GM21423 (cell line): ENCODE measurements at regions not wholly inside any gene's neighbourhood (a gene's known extent, or its start where the extent isn't known, plus 50 kb on each side); places are given as distances from the start of the nearest gene placed in this dataset.

Experiments used
- ATAC-seq: cut with Tn5 transposase; IDR thresholded peaks from one replicate; pipeline ENCODE4 v1.9.1; 2021; ENCODE audit warnings: mild to moderate bottlenecking, moderate library complexity; ENCODE audit not compliant: unreplicated experiment

DNA sequence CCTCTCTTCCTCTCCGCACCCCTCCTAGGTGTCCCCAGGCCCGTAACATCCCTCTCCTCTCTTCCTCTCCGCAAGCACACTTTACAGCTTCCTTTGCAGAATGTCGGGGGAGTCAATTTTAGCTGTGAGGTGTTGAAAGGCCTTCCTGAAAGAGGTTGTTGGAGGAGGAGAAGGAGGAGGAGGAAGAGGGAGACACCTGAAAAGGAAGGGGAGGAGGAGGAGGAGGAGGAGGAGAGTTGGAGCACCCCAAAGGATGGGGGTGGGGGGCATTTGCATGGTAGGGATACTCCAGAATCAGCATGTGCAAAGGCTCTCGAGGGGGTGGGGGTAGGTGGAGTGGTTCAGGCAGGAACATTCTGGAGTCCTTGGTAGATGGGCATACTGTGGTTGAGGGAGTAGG lies 1045.1 kb downstream of the TBC1D22A start:
- no peak for ATAC-seq

DNA sequence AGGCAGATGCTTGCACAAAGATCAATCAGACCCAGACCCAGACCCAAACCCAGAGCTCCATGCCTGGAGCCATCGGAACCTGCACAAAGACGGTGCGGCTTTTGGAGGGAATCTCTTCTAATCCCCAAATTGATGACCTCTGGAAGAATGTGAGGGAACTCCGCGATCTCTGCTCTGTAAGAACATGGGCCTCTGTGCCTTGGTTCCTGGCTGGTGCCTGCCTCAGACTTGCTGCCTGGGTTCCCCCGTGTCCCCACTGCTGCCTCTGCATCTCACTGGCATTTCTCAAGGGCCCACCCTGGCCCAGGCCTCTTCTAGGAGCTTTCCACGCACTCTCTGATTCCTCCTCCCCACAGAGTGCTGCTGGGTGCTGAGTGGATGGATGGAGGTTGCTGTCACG lies 1044.4 kb downstream of the TBC1D22A start:
- ATAC-seq: no peak

DNA sequence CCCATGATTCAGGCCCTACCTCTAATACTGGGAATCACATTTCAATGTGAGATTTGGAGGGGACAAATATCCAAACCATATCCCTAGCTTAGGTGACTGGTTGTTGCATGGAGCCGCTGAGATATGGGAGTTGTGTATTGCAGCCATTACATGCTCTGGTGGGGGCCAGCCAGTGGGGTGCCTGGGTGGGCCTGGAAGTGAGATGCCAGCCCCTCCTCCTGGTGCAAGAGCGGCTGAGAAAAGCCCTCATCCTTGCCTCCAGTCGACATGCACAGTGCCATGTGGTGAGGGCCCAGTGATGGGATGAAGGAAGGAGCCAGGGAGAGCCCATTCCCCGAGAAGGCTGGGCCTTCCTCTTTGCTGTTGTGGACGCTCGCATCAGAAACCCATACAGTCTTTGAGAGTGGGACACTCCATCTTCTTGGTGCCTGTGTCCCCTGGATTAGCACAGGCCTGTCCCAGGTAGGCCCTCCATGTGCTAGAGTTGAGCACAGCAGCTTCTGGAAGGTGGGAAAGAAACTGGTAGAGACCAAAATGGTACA lies 1043.0 kb downstream of the TBC1D22A start:
- no peak for ATAC-seq

DNA sequence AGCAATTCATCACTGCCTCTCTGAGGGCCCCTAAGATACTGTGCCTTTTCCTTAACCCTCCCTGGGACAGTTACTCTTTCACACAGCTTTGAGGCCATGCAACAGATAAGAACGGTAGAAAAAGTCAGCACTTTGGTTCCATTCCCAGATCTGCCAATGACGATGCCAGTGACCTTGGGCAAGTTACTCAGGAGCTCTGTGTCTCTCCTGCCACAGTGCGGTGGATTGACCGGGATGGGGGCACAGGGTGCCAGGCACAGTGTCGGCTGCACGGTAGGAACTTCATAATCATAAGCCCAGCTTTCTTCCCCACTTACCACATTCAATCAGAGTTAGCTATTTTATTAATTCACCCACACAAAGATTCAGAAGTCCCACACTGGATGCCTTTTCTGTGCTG lies 1041.8 kb downstream of the TBC1D22A start:
- no peak for ATAC-seq

DNA sequence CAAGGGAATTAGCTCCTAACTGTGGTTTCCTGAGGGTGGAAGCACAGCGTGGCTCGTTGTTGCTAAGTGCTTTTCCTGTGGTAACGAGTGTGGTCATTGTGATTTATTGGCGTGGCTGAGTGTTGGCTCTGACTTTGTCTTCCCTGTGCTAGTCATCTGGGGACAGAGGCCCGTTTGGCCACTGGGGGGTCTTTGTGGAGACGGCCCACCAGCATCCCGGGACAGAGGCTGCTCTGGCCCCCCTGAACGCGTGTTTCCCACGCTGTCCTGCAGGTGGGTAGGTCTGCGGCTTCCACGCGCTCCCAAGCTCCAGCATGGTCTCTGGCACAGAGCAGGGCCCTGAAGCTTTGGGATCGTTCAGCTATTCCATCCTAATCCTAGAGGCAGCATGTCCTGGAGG lies 1040.0 kb downstream of the TBC1D22A start:
- ATAC-seq: no peak

DNA sequence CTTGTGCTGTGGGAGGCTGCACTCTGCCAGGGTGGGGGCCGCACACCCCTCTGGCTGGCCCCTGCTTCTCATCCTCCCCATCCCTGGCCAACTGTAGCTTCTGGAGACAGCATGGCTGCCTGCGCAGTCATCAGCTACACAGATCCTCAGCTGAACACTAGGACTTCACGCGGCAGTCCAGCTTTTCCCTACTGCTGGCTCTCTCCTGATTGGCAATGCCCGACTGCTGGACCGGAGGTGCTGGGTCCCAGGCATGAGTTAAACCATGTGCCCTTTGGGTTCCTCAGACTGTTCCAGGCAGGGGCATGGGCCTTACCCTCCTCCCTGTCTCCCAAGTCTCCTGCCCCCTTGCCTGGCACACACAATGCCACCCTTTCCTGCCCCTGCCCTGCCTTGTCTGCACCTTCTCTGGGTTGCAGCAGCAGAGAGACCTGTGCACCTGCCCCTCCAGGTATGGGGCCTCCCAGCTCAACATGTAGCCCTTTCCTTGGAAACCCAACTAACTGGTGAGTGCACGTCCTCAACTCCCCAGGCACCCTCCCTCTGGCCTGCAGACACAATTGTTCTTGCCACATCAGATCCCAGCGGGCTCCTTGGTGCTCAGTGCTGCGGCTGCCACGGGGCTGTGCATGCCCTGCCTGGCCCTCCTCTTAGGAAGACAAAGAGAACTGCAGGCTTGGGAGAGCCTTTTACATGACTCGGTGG lies 1039.2 kb downstream of the TBC1D22A start:
- ATAC-seq: no peak

DNA sequence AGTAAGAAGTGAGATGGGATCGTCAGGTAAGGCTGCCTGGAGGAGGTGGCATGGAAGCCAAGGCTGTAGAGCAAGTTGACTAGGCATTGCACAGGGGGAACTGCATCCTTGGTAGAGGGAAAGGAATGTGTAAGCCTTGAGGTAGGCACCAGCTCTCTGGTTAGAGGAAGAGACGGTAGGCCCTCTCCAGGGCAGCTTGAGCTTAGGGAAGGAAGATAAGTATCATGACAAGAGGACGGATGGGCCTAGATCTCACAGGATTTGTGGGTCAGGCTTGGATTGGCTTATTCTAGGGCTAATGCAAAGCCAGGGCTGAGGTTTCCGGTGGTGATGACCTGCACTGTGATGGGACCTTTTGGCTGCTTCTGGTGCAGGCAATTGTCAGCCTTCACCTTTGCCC lies 1035.8 kb downstream of the TBC1D22A start:
- ATAC-seq: no peak

DNA sequence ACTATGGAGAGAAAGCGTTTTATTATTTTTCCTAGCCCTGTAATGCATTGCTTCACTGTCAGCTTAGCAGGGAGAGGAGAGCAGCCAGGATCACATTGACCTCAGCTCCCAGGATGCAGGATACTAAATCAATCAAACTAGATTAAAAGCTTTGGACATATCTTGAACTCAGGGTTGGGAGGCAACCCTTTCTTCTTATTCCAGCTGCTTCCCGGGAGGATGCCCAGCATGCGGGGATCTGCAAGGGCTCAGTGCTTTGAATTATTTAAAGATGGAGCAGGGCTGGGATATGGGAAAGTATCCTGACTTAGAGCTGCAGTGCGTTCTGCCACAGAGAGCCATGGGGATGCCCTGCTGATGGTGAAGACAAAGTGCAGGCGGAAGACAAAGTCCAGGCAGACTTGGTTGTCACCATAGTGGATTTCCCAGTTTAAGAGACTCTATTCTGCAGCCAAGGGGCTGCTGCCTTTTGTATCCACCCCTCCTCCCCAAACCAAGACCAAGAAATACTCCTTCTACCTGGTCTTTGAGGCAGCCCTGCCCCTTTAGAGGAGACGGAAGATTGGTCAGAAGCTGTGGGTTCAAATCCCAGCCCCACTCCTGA lies 1035.0 kb downstream of the TBC1D22A start:
- ATAC-seq: no peak

DNA sequence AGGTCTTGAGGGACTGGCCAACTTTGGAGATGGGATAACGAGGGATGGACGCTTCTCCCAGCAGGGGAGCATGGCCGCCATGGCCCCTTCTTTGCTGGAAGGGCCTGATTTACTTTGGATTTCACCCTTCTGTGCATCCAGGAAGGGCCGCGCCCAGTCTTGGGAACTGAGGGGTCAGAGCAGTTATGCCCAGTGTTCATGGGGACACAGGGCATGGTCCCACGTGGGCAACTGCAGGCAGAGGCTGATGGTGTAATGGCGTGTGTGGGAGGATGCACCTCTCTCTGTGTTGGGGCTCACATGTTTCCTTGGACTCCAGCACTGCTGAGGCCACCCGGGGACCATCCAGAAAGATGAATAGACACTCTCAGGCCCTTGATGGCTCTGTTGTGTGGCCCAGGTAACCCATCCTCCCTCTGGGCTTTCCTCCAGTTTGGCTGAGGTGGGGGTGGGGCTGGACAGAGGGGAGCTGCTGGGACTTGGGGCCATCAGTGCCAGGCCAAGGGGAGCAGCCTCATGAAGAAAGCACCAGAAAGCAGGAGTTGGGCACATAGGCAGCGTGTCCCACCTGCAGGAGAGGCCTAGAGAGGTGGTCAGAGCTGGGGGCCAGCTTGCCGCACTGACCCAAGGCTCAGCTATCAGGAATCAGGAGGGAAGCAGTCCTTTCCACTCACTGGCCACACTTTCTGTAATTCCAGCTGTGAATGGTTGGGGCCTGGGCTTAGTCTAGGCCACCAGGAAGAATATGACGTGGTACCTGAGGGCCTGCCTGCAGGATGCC lies 1033.9 kb downstream of the TBC1D22A start:
- ATAC-seq: no peak

DNA sequence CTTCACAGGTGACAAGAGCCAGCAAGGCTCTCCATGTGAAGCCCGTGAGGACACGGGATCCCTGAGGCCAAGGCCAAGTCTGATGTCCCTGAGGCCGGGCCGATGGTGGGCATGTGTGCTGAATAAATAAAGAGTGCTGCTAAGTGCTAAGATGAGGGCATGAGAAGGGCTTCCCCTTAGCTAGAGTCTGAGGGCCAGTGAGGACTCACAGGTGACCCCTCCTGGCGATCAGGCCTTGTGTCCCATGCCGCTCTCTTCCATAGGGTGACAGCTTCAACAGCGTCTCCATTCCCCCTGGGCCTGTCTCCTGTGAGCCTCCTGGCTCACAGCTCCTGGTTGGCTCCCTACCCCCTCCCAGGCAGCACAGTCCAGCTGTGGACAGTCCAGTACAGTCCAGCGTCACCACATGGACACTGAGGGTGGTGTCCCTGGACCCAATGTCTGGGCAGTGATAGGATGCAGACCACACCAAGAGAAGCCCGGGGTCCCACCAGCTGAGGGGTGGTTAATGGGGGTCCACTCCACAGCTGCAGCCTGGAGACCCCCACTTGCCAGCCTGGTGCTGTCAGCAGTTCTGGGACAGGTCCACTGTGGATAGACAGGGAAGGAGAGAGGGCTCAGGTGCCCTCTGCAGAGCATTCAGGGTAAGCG lies 1033.2 kb downstream of the TBC1D22A start:
- no peak for ATAC-seq

DNA sequence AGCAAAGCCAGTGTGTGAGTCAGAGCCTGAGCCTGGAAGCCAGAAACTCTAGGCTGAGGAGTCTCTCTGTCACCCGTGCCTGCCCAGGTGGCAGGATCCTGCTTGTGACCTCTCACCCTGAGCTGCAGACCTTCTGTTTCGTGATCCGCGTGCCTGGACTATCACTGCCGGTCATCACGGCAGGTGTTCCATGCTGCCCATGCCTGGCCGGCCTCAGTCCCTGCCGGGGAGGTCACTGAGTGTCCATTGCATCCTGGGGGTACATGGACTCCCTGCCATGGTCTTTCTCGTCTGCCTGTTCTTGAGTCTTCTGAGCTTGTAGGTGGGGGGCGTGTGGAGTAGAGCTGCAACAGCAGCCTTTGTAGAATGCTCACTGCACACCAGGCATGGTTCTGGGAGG lies 1032.4 kb downstream of the TBC1D22A start:
- ATAC-seq: no peak

DNA sequence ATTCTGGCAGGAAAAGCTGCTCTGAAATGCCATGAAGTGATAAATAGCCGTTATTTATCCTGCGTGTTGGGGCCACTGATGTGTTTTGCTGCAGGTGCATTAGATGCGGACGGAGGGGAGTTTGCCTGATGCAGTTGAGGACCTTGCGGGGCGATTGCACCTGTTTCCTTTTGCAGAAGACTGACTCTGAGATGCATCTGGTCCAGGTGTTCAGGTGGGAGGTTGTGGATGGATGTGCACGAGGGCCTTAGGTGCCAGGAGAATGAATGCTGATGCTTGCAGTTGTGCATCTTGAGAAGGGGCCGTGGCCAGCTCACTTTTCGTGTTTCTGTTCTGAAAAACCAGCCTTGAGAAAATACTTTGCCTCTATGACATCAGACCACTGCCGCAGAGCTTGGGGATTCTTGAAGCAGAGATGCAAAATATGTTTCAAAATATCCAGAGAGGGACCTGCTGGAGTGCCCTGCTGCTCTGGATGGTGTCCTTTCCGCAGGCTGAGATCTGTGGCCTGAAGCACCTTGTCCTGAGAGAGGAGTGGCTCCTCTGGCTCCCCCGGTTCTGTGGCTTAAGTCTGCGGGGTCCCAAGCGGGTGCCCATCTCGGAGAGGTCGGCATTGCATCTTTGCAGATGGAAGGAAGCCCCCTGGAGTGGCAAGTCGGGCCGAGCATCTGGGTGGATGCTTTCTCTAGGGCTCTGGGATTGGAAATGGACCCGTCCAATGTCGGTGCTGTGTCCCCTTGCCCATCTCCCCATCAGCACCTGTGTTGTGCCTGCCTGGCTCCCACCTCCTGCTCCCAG lies 1031.1 kb downstream of the TBC1D22A start:
- no peak for ATAC-seq

DNA sequence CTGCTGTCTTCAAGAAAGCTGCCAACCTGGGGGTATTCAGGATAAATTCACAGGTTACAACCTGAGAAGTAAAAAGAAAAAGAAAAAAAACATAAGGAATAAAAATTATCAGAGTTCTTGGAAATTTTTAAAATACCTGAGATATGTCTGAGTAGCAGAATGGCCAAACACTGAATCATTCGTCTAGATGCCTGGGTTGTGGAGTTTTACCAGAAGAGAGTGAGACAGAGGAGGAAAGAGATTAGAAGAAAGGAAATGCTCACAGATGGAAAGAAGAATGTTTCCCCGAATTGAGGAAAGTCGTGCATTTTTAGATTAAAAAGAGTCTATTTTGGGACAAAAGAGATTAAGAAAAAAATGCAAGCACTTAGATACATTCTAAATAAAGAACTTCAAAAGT lies 1026.7 kb downstream of the TBC1D22A start:
- no peak for ATAC-seq

DNA sequence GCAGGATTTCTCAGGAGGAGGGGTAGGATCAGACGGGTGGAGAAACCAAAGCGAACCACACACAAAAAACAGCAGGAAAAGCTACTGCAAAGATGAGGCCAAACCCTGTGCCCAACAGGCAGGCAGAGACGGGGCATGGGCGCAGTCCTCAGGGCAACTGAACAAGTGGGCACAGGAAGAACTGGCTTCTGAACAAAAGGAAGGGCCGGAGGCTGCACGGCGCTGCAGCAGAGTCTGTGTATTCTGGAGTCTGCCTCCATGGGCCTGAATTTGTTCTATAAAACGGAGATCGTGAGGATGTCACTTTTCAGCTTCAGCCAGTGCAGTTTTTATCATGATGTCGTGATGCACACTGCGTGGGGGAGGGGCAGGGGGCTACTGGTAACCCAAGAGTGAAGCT lies 1026.0 kb downstream of the TBC1D22A start:
- no peak for ATAC-seq

DNA sequence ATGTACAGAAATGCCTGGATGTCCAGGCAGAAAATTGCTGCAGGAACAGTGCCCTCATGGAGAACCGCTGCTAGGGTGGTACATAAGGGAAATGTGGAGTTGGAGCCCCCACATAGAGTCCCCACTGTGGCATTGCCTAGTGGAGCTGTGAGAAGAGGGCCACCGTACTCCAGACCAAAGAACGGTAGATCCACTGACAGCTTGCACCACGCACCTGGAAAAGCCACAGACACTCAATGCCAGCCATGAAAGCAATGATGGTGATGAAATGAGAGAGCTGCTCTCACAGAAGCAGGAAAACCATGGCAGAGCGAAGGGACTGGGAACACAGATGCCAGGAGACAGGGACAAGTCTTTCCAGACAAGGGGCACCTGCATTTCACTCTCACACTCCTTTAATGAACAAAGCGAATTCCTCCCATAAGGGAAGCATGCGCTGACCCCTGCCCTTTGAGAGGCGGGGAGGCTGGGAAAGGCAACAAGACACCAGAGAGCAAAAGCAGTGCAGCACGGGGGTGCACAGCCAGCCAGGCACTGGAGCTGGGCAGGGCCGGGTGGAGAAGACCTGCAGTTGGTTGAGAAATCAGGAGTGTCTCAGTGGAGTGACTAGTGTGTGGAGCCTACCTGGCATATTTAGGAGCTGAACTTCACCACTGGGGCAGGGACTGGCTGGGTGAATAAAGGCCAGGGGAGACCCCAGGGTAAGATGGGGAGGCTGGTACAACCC lies 1025.2 kb downstream of the TBC1D22A start:
- ATAC-seq: no peak

DNA sequence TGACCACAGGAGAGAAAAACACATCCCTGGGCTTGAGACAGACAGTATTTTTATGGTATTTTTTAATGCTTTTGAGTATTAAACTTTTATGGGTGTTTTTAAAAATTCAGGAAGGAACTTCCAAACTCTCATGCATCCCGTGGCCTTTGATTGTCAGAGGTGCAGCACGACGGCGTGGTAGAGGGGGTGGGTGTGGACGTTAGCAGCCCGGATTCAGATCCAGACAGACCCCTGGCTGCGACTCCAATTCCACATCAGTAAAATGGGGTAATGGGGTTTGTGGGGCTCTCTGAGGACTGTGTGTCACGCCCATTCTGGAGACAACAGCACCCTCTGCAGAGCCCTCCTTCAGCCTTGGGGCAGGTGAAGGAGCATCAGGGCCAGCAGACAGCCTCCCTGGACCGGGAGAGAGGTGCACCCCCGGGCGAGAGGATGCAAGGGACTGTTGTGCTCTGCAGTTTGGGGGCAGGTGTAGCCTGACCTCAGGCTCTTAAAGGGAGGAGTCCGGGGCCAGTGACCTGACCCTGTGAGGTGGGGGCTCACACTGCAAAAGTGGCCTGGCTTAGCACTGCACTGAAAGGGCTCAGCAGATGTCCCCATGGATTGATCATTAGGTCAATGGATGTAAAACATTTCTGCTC lies 1024.3 kb downstream of the TBC1D22A start:
- ATAC-seq: no peak

DNA sequence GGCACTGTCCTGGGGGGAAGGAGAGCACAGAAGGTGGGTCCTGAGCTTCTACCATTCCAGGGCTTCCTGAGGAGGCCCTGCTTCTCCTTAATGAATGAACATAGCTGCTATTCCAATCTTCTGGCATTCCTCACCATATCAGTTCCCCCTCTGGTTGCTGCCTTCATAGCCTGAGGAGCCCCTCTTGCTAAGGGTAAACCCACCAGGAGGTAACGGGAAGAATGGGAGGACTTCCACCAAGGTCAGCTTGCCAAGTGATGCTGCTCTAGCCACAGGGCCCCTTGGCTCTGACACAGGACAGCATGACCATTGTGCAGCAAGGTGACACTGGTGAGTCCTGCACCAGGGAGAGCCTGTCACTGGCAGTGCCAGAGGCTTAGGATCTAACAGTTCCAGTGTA lies 1022.5 kb downstream of the TBC1D22A start:
- no peak for ATAC-seq

DNA sequence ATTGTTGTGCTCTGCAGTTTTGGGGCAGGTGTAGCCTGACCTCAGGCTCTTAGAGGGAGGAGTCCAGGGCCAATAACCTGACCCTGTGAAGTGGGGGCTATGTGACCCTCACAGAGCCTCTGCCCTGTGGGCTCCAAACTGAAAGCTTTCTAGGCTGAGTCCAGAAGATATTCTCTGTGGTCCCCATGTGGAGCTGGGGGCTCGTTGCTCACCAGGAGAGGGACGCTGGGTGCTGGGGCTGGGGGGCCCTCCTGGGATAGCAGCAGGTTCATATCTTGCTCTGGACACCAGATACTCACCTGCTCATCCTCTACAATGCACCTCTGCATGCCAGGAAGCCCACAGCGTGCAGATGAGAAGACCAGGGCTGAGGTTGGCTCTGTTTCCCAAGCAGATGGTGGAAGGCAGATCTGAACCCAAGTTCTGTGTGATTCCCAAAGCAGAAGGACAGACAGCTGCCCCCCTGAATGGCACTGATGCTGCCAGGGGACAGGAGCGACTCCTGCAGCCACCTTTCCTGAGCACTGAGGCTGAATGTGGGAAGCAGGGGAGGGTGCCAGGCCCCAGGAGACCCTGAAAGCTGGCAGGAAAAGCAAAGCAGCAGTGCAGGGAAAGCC lies 1022.0 kb downstream of the TBC1D22A start:
- no peak for ATAC-seq
